Right lobe of liver (tissue), 4 donors: ENCODE measurements at regions not wholly inside any gene's neighbourhood (a gene's known extent, or its start where the extent isn't known, plus 50 kb on each side); places are given as distances from the start of the nearest gene placed in this dataset.

Experiments
- CTCF ChIP-seq, 4 donors: fragments of 200-600 bp in 3 of 4; fragments of 450-650 bp in 1 of 4; IDR thresholded peaks; one replicate each; pipeline versions ENCODE4 v1.5.1 to v1.8.0; 2016 to 2022; ENCODE audit warnings: antibody characterized with exemption in 4 of 4, mild to moderate bottlenecking in 2 of 4
- POLR2A ChIP-seq: fragments of 450-650 bp; IDR thresholded peaks from one replicate; pipeline ENCODE4 v1.6.1; 2017; ENCODE audit warnings: antibody characterized with exemption, mild to moderate bottlenecking
- donor health status: DM: no; HTN: no; CAD: no.
- donor health status: DM: no; HTN: no; CAD: no.
- donor health status: DM: no; HTN: yes; CAD: no.

- no peak for TF ChIP-seq CTCF (IDR thresholded peaks at IDR 0.05)
- TF ChIP-seq POLR2A: no peak
Observed at GRCh38 chr4:134634301-134634700, 432.7 kb upstream of the PABPC4L start.
